ENCODE measurements at regions not wholly inside any gene's neighbourhood (a gene's known extent, or its start where the extent isn't known, plus 50 kb on each side); places are given as distances from the start of the nearest gene placed in this dataset.

- H3K27me3 ChIP-seq, result peaks cover 0 to 9% of the 10 kb centered on the region in 2 donors
- TF ChIP-seq CTCF (IDR thresholded peaks at IDR 0.05), result no peak
- intact Hi-C loops (cut with DNase I; ENCODE audit: low total_unique reads), result no loop called here
Observed at GRCh38 chr7:92924800-92925199, 88.4 kb upstream of the CDK6 start.

GRCh38 chr7:92917230-92917629, 80.9 kb upstream of the CDK6 start:
- Histone ChIP-seq H3K4me3 (no peak overlapping the region), H3K9me3 (no peaks in the 10 kb centered on the region), H3K36me3 (no peaks in the 10 kb centered on the region), H3K27ac (no peak overlapping the region), H3K27me3 (no peaks in the 10 kb centered on the region), H3K4me1 (peaks cover 0 to 3% (median 0%) of the 10 kb centered on the region in 4 donors)
- DNase-seq, result no peak
- intact Hi-C loops (cut with DNase I; ENCODE audit: low total_unique reads), result no loop called here
- no peak for TF ChIP-seq CTCF (IDR thresholded peaks at IDR 0.05)

More at GRCh38 chr7:92924800-92925199, 88.4 kb upstream of the CDK6 start:
- H3K4me3 ChIP-seq, result no peak overlapping the region
- DNase-seq, result no peak
- no peaks in the 10 kb centered on the region for H3K4me1 ChIP-seq
- no peak overlapping the region for H3K27ac ChIP-seq
- no peaks in the 10 kb centered on the region for H3K36me3 ChIP-seq
- peaks cover 0 to under 1% (median 0%) of the 10 kb centered on the region in 3 donors for H3K9me3 ChIP-seq

GRCh38 chr7:92916770-92917224, 80.4 kb upstream of the CDK6 start:
- no peaks in the 10 kb centered on the region for H3K9me3 ChIP-seq
- no peak overlapping the region for H3K4me3 ChIP-seq
- peaks cover 0 to 3% (median 0%) of the 10 kb centered on the region in 4 donors for H3K4me1 ChIP-seq
- H3K36me3 ChIP-seq, result no peaks in the 10 kb centered on the region
- no peak for TF ChIP-seq CTCF (IDR thresholded peaks at IDR 0.05)
- no peak for DNase-seq
- intact Hi-C loops (cut with DNase I; ENCODE audit: low total_unique reads), result no loop called here
- H3K27me3 ChIP-seq, result no peaks in the 10 kb centered on the region
- no peak overlapping the region for H3K27ac ChIP-seq

- Histone ChIP-seq H3K36me3 (no peaks in the 10 kb centered on the region), H3K27me3 (no peaks in the 10 kb centered on the region), H3K4me3 (no peak overlapping the region), H3K27ac (no peak overlapping the region), H3K4me1 (peaks cover 0 to 3% (median 0%) of the 10 kb centered on the region in 4 donors), H3K9me3 (no peaks in the 10 kb centered on the region)
- intact Hi-C loops (cut with DNase I; ENCODE audit: low total_unique reads), result no loop called here
- DNase-seq, result no peak
- TF ChIP-seq CTCF (IDR thresholded peaks at IDR 0.05), result no peak
Observed at GRCh38 chr7:92915348-92915747, 79.0 kb upstream of the CDK6 start.

- intact Hi-C loops (cut with DNase I; ENCODE audit: low total_unique reads), result no loop called here
- no peak overlapping the region for H3K27ac ChIP-seq
- peaks cover 0 to 3% (median 0%) of the 10 kb centered on the region in 4 donors for H3K4me1 ChIP-seq
- H3K27me3 ChIP-seq, result no peaks in the 10 kb centered on the region
- no peak overlapping the region for H3K4me3 ChIP-seq
- H3K9me3 ChIP-seq, result no peaks in the 10 kb centered on the region
- no peak for TF ChIP-seq CTCF (IDR thresholded peaks at IDR 0.05)
- H3K36me3 ChIP-seq, result no peaks in the 10 kb centered on the region
- DNase-seq, result no peak
Observed at GRCh38 chr7:92914645-92915044, 78.3 kb upstream of the CDK6 start.

- H3K9me3 ChIP-seq, result no peaks in the 10 kb centered on the region
- intact Hi-C loops (cut with DNase I; ENCODE audit: low total_unique reads), result no loop called here
- no peak for TF ChIP-seq CTCF (IDR thresholded peaks at IDR 0.05)
Observed at GRCh38 chr7:92913849-92914248, 77.5 kb upstream of the CDK6 start.

More at GRCh38 chr7:92913849-92914248, 77.5 kb upstream of the CDK6 start:
- H3K27me3 ChIP-seq, result no peaks in the 10 kb centered on the region
- H3K36me3 ChIP-seq, result no peaks in the 10 kb centered on the region
- H3K4me1 ChIP-seq, result peaks cover 0 to 3% (median 0%) of the 10 kb centered on the region in 4 donors
- no peak for DNase-seq
- no peak overlapping the region for H3K27ac ChIP-seq
- H3K4me3 ChIP-seq, result no peak overlapping the region
